AG09309 (cell line): ENCODE measurements at regions not wholly inside any gene's neighbourhood (a gene's known extent, or its start where the extent isn't known, plus 50 kb on each side); places are given as distances from the start of the nearest gene placed in this dataset.

ENCODE experiments used
- DNase-seq: peaks from one replicate; pipeline ENCODE4 v3.0.0-alpha.2; 2010; ENCODE audit warnings: low read depth
- H3K4me3 ChIP-seq: 2 replicates; pipeline ENCODE4 v1.5.1; 2011; ENCODE audit warnings: mild to moderate bottlenecking, low read depth, low read length, moderate library complexity; ENCODE audit not compliant: control insufficient read depth
- TF ChIP-seq, protein P1 (sequence below): IDR thresholded peaks from 2 replicates; pipeline ENCODE4 v1.5.1; 2011; ENCODE audit warnings: mild to moderate bottlenecking, low read depth, low read length, inconsistent platforms; ENCODE audit not compliant: insufficient read depth, control insufficient read depth; ENCODE audit errors: missing control alignments

DNA sequence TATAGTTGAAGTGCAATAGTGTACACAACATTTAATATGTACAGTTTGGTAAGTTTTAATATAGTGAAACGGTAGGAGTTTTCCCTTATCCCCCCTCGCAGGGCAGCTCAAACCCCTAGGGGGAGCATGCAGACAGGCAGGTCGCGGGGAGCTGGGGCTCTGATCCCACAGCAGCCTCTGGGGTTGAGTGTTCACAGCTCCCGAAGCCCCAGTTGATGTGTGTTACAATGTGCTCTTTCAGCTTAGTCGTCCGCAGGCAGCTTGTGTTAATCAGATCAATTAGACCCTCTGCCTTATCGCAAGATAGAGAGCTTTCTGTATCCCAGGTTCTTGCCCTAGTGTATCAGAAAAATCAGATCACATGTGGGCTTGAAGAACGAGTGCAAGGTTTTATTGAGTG, 143.1 kb upstream of the CHRNA7 start:
- DNase-seq: no peak
- H3K4me3 ChIP-seq: no peak overlapping the region
- TF ChIP-seq, protein P1, sequence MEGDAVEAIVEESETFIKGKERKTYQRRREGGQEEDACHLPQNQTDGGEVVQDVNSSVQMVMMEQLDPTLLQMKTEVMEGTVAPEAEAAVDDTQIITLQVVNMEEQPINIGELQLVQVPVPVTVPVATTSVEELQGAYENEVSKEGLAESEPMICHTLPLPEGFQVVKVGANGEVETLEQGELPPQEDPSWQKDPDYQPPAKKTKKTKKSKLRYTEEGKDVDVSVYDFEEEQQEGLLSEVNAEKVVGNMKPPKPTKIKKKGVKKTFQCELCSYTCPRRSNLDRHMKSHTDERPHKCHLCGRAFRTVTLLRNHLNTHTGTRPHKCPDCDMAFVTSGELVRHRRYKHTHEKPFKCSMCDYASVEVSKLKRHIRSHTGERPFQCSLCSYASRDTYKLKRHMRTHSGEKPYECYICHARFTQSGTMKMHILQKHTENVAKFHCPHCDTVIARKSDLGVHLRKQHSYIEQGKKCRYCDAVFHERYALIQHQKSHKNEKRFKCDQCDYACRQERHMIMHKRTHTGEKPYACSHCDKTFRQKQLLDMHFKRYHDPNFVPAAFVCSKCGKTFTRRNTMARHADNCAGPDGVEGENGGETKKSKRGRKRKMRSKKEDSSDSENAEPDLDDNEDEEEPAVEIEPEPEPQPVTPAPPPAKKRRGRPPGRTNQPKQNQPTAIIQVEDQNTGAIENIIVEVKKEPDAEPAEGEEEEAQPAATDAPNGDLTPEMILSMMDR: no peak

DNA sequence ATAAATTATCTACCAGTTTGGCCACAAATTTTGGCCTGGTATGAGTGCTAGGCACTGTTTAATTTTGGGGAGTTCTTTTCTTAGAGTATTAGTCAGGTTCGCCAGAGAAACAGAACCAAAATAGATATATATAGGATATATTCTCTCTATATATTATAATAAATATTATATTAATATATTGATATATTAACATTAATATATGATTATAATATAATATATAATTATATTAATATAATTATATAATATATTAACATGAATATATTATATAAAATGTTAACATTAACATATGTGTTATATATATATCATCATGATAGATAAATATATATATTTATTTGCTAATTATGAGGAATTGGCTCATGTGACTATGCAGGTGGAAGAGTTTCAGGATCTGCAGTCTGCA, 137.8 kb upstream of the CHRNA7 start:
- no peak for DNase-seq
- TF ChIP-seq, protein P1: no peak
- no peak overlapping the region for H3K4me3 ChIP-seq

DNA sequence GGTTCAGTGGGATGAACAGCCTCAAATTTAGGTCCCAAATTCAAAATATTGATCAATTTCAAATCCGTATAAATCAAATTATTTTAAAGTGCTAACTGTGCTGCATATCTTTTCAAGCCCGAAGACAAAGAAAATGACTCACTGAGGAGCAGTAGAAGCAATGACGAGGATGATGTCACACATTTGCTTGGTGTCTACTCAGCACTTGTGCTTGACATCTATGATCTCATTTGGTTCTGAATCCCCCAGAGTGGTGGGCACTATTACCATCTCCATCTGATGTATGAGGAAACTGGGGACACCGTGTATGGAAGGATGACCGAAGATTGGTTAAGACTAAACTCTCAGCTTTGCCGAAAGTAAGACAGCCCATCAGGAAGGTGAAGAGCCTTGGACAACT, 136.5 kb upstream of the CHRNA7 start:
- DNase-seq: no peak
- TF ChIP-seq, protein P1: no peak
- no peak overlapping the region for H3K4me3 ChIP-seq

- no peak for DNase-seq
- H3K4me3 ChIP-seq: no peak overlapping the region
- TF ChIP-seq, protein P1: no peak
These were observed 132.6 kb upstream of the CHRNA7 start for GRCh38 chr15:31897746-31898145.

GRCh38 chr15:31901501-31901900, 128.8 kb upstream of the CHRNA7 start:
- no peak overlapping the region for H3K4me3 ChIP-seq
- TF ChIP-seq, protein P1: no peak
- no peak for DNase-seq

DNA sequence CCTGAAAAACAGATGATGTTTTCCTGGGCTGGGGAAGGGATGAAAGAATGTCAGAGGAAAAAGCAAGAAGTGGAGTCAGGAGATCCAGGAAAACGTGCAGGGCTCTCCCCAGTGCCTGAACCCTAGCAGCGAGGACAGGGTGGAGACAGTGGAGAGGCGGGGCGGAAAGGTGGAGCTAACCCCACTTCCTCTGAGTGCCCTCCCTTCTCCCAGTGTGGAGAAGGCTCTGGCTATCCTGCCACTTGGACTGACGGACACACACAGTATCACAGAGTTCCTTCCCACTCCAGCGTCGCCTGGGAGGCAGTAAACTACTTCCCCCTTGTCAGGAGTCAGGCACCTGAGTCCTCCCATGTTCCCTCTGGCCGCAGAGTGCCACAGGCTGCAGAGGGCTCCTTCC, 125.3 kb upstream of the CHRNA7 start:
- no peak for DNase-seq
- H3K4me3 ChIP-seq: no peak overlapping the region
- TF ChIP-seq, protein P1: no peak

DNA sequence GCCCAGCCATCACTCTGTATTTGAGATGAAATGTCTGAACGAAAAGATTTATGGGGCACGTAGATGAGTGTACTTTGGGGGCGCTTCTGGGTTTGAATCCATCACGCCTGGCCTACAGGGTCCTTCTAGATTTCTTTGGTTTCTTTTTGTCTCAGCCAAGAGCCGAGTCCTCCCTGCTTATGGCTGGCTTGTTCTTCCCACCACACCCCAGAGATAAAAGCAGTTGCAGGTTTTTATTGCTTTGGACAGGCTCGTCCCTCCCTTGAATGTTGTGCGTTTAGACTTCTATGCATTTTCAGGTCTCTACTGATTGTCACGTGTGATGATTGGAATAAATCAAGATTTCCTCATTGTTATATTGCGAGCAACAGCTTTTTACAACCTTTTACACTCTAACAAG, 104.8 kb upstream of the CHRNA7 start:
- TF ChIP-seq, protein P1: no peak
- no peak overlapping the region for H3K4me3 ChIP-seq
- no peak for DNase-seq
